ENCODE measurements at regions not wholly inside any gene's neighbourhood (a gene's known extent, or its start where the extent isn't known, plus 50 kb on each side); places are given as distances from the start of the nearest gene placed in this dataset.

DNA sequence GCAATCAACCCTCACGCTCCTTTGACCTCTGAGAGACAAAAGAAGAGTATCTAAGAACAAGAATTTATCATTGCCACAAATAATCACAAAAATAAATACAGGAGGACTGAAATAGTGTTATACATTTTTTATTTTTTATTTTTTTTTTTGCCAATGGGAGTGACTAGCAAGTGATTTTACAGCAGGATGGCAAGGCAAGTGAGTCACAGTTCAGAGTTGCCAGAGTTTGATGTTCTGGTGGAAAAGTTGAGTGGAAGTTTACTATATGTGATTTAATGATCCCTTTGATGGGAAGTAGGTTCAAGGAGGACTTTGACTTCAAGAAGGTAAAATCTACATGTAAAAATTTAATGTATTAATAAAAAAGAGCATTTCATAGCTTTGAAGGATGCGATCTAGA is 2691.4 kb downstream of the PCDH9 start:
- Histone ChIP-seq H3K9me3 (replicated peaks; ENCODE audit: control insufficient read depth, insufficient read depth, low read length) (no peaks in the 10 kb centered on the region), H3K4me1 (ENCODE audit: control insufficient read depth, insufficient read depth, low read length) (no peaks in the 10 kb centered on the region), H3K4me3 (no peak overlapping the region), H3K27ac (ENCODE audit: control insufficient read depth, insufficient read depth) (no peak overlapping the region), H4K20me1 (ENCODE audit: control insufficient read depth, insufficient read depth) (no peaks in the 10 kb centered on the region), H2AFZ (ENCODE audit: control insufficient read depth, low read depth, low read length) (no peak overlapping the region), H3K27me3 (replicated peaks in 1 of 2; ENCODE audit: control insufficient read depth in 2 of 2, insufficient read depth in 2 of 2, low read length in 1 of 2) (no peaks in the 10 kb centered on the region), H3K36me3 (ENCODE audit: control insufficient read depth in 2 of 2, insufficient read depth in 2 of 2, low read length in 1 of 2) (no peaks in the 10 kb centered on the region), H3K4me2 (ENCODE audit: control insufficient read depth, insufficient read depth) (no peak overlapping the region), H3K79me2 (ENCODE audit: control insufficient read depth, insufficient read depth, low read length) (no peaks in the 10 kb centered on the region), H3K9ac (ENCODE audit: control insufficient read depth, insufficient read depth, low read length) (no peak overlapping the region)
- in situ Hi-C loops (cut with MboI) (no loop called here), intact Hi-C loops (cut with micrococcal nuclease; ENCODE audit: unreplicated experiment) (loop anchor here (10.0 kb wide), 1 partner anchor 676 kb away; no protein-coding TSS in a partner anchor)
- ChIA-PET CTCF (interaction anchor here (0.7 kb wide), 1 partner anchor 1154 kb away, joined by 6 read pairs; no protein-coding TSS in a partner anchor), RAD21 (ENCODE audit: unreplicated experiment) (interaction anchor here (1.0 kb wide), 1 partner anchor 1099 kb away, joined by 3 read pairs; no protein-coding TSS in a partner anchor), SMC1A (ENCODE audit: uncharacterized antibody, unreplicated experiment) (no interaction called here), POLR2A (no interaction called here)
- FAIRE-seq: no peak
- WGBS (ENCODE audit: insufficient coverage, insufficient replicate concordance, low lambda C conversion rate, missing lambda C conversion rate): 16% methylated on average over 2 of the region's 2 CpGs
- no peak for DNase-seq (ENCODE audit: low read depth, low spot score)
- no peak for TF ChIP-seq HDAC6 (IDR thresholded peaks at IDR 0.05; ENCODE audit: unreplicated experiment)
- TF ChIP-seq, protein P1, sequence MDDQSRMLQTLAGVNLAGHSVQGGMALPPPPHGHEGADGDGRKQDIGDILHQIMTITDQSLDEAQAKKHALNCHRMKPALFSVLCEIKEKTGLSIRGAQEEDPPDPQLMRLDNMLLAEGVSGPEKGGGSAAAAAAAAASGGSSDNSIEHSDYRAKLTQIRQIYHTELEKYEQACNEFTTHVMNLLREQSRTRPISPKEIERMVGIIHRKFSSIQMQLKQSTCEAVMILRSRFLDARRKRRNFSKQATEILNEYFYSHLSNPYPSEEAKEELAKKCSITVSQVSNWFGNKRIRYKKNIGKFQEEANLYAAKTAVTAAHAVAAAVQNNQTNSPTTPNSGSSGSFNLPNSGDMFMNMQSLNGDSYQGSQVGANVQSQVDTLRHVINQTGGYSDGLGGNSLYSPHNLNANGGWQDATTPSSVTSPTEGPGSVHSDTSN (IDR thresholded peaks at IDR 0.05; ENCODE audit: insufficient replicate concordance, low read depth, low read length): no peak
- no peak for TF ChIP-seq MYC (IDR thresholded peaks at IDR 0.05; ENCODE audit: insufficient read depth, insufficient read length, insufficient replicate concordance, low read length, severe bottlenecking)
- no peak for TF ChIP-seq TCF12 (IDR thresholded peaks at IDR 0.05; ENCODE audit: low read depth, low read length)
- no peak for TF ChIP-seq IKZF1 (conservative IDR thresholded peaks at IDR 0.05)
- TF ChIP-seq BMI1 (IDR thresholded peaks at IDR 0.05; ENCODE audit: borderline replicate concordance): no peak
- TF ChIP-seq, protein P2, sequence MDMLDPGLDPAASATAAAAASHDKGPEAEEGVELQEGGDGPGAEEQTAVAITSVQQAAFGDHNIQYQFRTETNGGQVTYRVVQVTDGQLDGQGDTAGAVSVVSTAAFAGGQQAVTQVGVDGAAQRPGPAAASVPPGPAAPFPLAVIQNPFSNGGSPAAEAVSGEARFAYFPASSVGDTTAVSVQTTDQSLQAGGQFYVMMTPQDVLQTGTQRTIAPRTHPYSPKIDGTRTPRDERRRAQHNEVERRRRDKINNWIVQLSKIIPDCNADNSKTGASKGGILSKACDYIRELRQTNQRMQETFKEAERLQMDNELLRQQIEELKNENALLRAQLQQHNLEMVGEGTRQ (IDR thresholded peaks at IDR 0.05; ENCODE audit: borderline replicate concordance, low read depth, low read length): no peak
- no peak for TF ChIP-seq MEF2A (IDR thresholded peaks at IDR 0.05; ENCODE audit: insufficient read depth, low read depth, low read length)
- no peak for TF ChIP-seq SREBF2 (IDR thresholded peaks at IDR 0.05; ENCODE audit: low read length)
- TF ChIP-seq, protein P3, sequence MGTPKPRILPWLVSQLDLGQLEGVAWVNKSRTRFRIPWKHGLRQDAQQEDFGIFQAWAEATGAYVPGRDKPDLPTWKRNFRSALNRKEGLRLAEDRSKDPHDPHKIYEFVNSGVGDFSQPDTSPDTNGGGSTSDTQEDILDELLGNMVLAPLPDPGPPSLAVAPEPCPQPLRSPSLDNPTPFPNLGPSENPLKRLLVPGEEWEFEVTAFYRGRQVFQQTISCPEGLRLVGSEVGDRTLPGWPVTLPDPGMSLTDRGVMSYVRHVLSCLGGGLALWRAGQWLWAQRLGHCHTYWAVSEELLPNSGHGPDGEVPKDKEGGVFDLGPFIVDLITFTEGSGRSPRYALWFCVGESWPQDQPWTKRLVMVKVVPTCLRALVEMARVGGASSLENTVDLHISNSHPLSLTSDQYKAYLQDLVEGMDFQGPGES (IDR thresholded peaks at IDR 0.05): no peak
- no peak for TF ChIP-seq MYB (IDR thresholded peaks at IDR 0.05; ENCODE audit: borderline replicate concordance, low read depth, low read length)
- no peak for TF ChIP-seq IKZF2 (IDR thresholded peaks at IDR 0.05)
- no peak for ATAC-seq
- BruUV-seq (replicated peaks): no TSS peak
